Lower lobe of right lung (tissue), 2 donors: ENCODE measurements at regions not wholly inside any gene's neighbourhood (a gene's known extent, or its start where the extent isn't known, plus 50 kb on each side); places are given as distances from the start of the nearest gene placed in this dataset.

ENCODE experiments used
- ATAC-seq, 2 donors: fragments of 200-7000 bp; cut with Tn5 transposase; one replicate each; pipeline ENCODE4 v1.9.1; 2020 to 2022; ENCODE audit warnings: mild to moderate bottlenecking in 2 of 2, moderate library complexity in 2 of 2
- DNase-seq: peaks from one replicate; pipeline ENCODE4 v3.0.0-alpha.2; 2020
- H3K27ac ChIP-seq: fragments of 200-600 bp; one replicate; pipeline ENCODE4 v1.8.0; 2022
- H3K27me3 ChIP-seq: fragments of 200-600 bp; one replicate; pipeline ENCODE4 v1.8.0; 2022; ENCODE audit warnings: low read depth
- H3K36me3 ChIP-seq: fragments of 200-600 bp; one replicate; pipeline ENCODE4 v1.8.0; 2022; ENCODE audit warnings: mild to moderate bottlenecking
- H3K4me1 ChIP-seq: fragments of 200-600 bp; one replicate; pipeline ENCODE4 v1.8.0; 2022
- H3K4me3 ChIP-seq: fragments of 200-600 bp; one replicate; pipeline ENCODE4 v1.8.0; 2022; ENCODE audit warnings: mild to moderate bottlenecking
- H3K9me3 ChIP-seq: fragments of 200-600 bp; one replicate; pipeline ENCODE4 v1.8.0; 2022
- intact Hi-C: fragments of 100-400 bp; cut with DNase I; formaldehyde crosslinking; loops from one replicate; pipeline ENCODE4 v1.11.0; 2022
- TF ChIP-seq, protein P1 (sequence below): fragments of 200-600 bp; IDR thresholded peaks from one replicate; pipeline ENCODE4 v1.8.0; 2022; ENCODE audit warnings: antibody characterized with exemption, mild to moderate bottlenecking
- donor health status: DM: no; HTN: yes; CAD: no; lungs with severe emphysema.

DNA sequence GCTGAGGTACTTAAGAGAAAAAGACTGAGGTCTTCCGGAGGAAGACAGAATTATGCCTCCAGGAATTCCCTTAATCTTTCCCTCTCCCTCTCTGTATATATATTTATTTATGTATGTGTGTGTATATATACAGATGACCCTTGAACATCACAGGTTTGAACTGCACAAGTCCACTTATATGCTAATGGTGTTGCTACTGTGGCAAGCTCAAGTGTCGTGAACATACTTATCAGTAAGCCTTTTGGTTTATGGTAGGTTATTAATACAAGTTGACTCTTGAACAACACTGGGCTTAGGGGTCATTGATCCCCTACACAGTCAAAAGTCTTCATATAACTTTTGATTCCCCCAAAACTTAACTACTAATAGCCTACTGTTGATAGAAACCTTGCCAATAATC lies 106.8 kb downstream of the NUDT12 start:
- Histone ChIP-seq H3K4me3 (no peak overlapping the region), H3K27ac (no peak overlapping the region), H3K4me1 (no peaks in the 10 kb centered on the region), H3K36me3 (no peaks in the 10 kb centered on the region), H3K27me3 (no peaks in the 10 kb centered on the region), H3K9me3 (no peaks in the 10 kb centered on the region)
- TF ChIP-seq, protein P1, sequence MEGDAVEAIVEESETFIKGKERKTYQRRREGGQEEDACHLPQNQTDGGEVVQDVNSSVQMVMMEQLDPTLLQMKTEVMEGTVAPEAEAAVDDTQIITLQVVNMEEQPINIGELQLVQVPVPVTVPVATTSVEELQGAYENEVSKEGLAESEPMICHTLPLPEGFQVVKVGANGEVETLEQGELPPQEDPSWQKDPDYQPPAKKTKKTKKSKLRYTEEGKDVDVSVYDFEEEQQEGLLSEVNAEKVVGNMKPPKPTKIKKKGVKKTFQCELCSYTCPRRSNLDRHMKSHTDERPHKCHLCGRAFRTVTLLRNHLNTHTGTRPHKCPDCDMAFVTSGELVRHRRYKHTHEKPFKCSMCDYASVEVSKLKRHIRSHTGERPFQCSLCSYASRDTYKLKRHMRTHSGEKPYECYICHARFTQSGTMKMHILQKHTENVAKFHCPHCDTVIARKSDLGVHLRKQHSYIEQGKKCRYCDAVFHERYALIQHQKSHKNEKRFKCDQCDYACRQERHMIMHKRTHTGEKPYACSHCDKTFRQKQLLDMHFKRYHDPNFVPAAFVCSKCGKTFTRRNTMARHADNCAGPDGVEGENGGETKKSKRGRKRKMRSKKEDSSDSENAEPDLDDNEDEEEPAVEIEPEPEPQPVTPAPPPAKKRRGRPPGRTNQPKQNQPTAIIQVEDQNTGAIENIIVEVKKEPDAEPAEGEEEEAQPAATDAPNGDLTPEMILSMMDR: no peak
- DNase-seq (no peak), ATAC-seq (no peak)
- intact Hi-C loops: no loop called here

GRCh38 chr5:103454770-103455169 lies 107.8 kb downstream of the NUDT12 start:
- H3K4me3 ChIP-seq: no peak overlapping the region
- ATAC-seq (no peak), DNase-seq (no peak)
- H3K27me3 ChIP-seq: no peaks in the 10 kb centered on the region
- intact Hi-C loops: no loop called here
- TF ChIP-seq, protein P1: no peak
- H3K27ac ChIP-seq: no peak overlapping the region
- no peaks in the 10 kb centered on the region for H3K9me3 ChIP-seq
- H3K4me1 ChIP-seq: no peaks in the 10 kb centered on the region
- no peaks in the 10 kb centered on the region for H3K36me3 ChIP-seq

GRCh38 chr5:103452666-103453065 lies 109.9 kb downstream of the NUDT12 start:
- Histone ChIP-seq H3K27me3 (no peaks in the 10 kb centered on the region), H3K4me3 (no peak overlapping the region), H3K36me3 (no peaks in the 10 kb centered on the region), H3K4me1 (no peaks in the 10 kb centered on the region), H3K9me3 (no peaks in the 10 kb centered on the region), H3K27ac (no peak overlapping the region)
- intact Hi-C loops: no loop called here
- DNase-seq: no peak
- ATAC-seq: no peak
- TF ChIP-seq, protein P1: no peak

GRCh38 chr5:103452089-103452488 lies 110.5 kb downstream of the NUDT12 start:
- H3K9me3 ChIP-seq: no peaks in the 10 kb centered on the region
- ATAC-seq (no peak), DNase-seq (no peak)
- H3K27ac ChIP-seq: no peak overlapping the region
- H3K4me1 ChIP-seq: no peaks in the 10 kb centered on the region
- no peaks in the 10 kb centered on the region for H3K36me3 ChIP-seq
- H3K27me3 ChIP-seq: no peaks in the 10 kb centered on the region
- TF ChIP-seq, protein P1: no peak
- intact Hi-C loops: no loop called here
- H3K4me3 ChIP-seq: no peak overlapping the region

GRCh38 chr5:103451261-103451660 lies 111.3 kb downstream of the NUDT12 start:
- Histone ChIP-seq H3K27ac (no peak overlapping the region), H3K27me3 (no peaks in the 10 kb centered on the region), H3K4me1 (no peaks in the 10 kb centered on the region), H3K4me3 (no peak overlapping the region), H3K36me3 (no peaks in the 10 kb centered on the region), H3K9me3 (no peaks in the 10 kb centered on the region)
- intact Hi-C loops: no loop called here
- ATAC-seq: no peak
- no peak for DNase-seq
- TF ChIP-seq, protein P1: no peak
